ENCODE measurements at regions not wholly inside any gene's neighbourhood (a gene's known extent, or its start where the extent isn't known, plus 50 kb on each side); places are given as distances from the start of the nearest gene placed in this dataset.
"Not testable (repeated sequence)": the region's sequence is repeated elsewhere in the genome, so short reads cannot be mapped to it uniquely, and the experiment has no call there.

GRCh38 chr13:44676534-44676933 is 100.4 kb upstream of the TSC22D1 start:
- Histone ChIP-seq H3K36me3 (no peaks in the 10 kb centered on the region), H3K9me3 (no peaks in the 10 kb centered on the region), H3K4me1 (no peaks in the 10 kb centered on the region), H3K27me3 (no peaks in the 10 kb centered on the region), H3K4me3 (no peak overlapping the region), H3K27ac (no peak overlapping the region)
- intact Hi-C loops (cut with DNase I; ENCODE audit: low total_unique reads): no loop called here
- TF ChIP-seq EP300 (IDR thresholded peaks at IDR 0.05; ENCODE audit: low read depth): no peak
- no peak for TF ChIP-seq POLR2A (IDR thresholded peaks at IDR 0.05)
- no peak for TF ChIP-seq POLR2AphosphoS5 (IDR thresholded peaks at IDR 0.05)
- TF ChIP-seq CTCF (IDR thresholded peaks at IDR 0.05): no peak
- WGBS, 2 donors (ENCODE audit: low coverage in 1 of 2): 63 to 95% methylated on average over 2 to 3 of the region's 3 CpGs
- in situ Hi-C loops (cut with MboI; ENCODE audit: low pct_ligation_motif_present in 1 of 4, low pct_unique_long_range_greater_than_20kb in 1 of 4, low sequenced_read_pairs in 3 of 4): no loop called here
- DNase-seq: no peak

GRCh38 chr13:44669534-44669933 is 93.4 kb upstream of the TSC22D1 start:
- 60 to 83% methylated on average over 4 of the region's 4 CpGs for WGBS, 2 donors (ENCODE audit: low coverage in 1 of 2)

GRCh38 chr13:44668688-44669087 is 92.6 kb upstream of the TSC22D1 start:
- WGBS, 2 donors (ENCODE audit: low coverage in 1 of 2): 58 to 61% methylated on average over 2 of the region's 2 CpGs
- Histone ChIP-seq H3K36me3 (no peaks in the 10 kb centered on the region), H3K4me1 (no peaks in the 10 kb centered on the region), H3K27ac (no peak overlapping the region), H3K27me3 (no peaks in the 10 kb centered on the region), H3K4me3 (no peak overlapping the region), H3K9me3 (no peaks in the 10 kb centered on the region)
- DNase-seq: no peak
- intact Hi-C loops (cut with DNase I; ENCODE audit: low total_unique reads): no loop called here
- in situ Hi-C loops (cut with MboI; ENCODE audit: low pct_ligation_motif_present in 1 of 4, low pct_unique_long_range_greater_than_20kb in 1 of 4, low sequenced_read_pairs in 3 of 4): no loop called here
- TF ChIP-seq EP300 (IDR thresholded peaks at IDR 0.05; ENCODE audit: low read depth) (no peak), POLR2AphosphoS5 (IDR thresholded peaks at IDR 0.05) (no peak), POLR2A (IDR thresholded peaks at IDR 0.05) (no peak), CTCF (IDR thresholded peaks at IDR 0.05) (no peak)

More at GRCh38 chr13:44669534-44669933, 93.4 kb upstream of the TSC22D1 start:
- Histone ChIP-seq H3K4me1 (no peaks in the 10 kb centered on the region), H3K9me3 (no peaks in the 10 kb centered on the region), H3K4me3 (no peak overlapping the region), H3K27ac (no peak overlapping the region), H3K36me3 (no peaks in the 10 kb centered on the region), H3K27me3 (no peaks in the 10 kb centered on the region)
- DNase-seq: no peak
- in situ Hi-C loops (cut with MboI; ENCODE audit: low pct_ligation_motif_present in 1 of 4, low pct_unique_long_range_greater_than_20kb in 1 of 4, low sequenced_read_pairs in 3 of 4): no loop called here
- intact Hi-C loops (cut with DNase I; ENCODE audit: low total_unique reads): no loop called here
- TF ChIP-seq CTCF (IDR thresholded peaks at IDR 0.05) (no peak), EP300 (IDR thresholded peaks at IDR 0.05; ENCODE audit: low read depth) (no peak), POLR2A (IDR thresholded peaks at IDR 0.05) (no peak), POLR2AphosphoS5 (IDR thresholded peaks at IDR 0.05) (no peak)

- Histone ChIP-seq H3K4me3 (no peak overlapping the region), H3K27me3 (no peaks in the 10 kb centered on the region), H3K4me1 (no peaks in the 10 kb centered on the region), H3K9me3 (no peaks in the 10 kb centered on the region), H3K36me3 (no peaks in the 10 kb centered on the region), H3K27ac (no peak overlapping the region)
- WGBS, 2 donors (ENCODE audit: low coverage in 1 of 2): 58 to 59% methylated on average over 3 of the region's 3 CpGs
- in situ Hi-C loops (cut with MboI; ENCODE audit: low pct_ligation_motif_present in 1 of 4, low pct_unique_long_range_greater_than_20kb in 1 of 4, low sequenced_read_pairs in 3 of 4) (no loop called here), intact Hi-C loops (cut with DNase I; ENCODE audit: low total_unique reads) (no loop called here)
- TF ChIP-seq EP300 (IDR thresholded peaks at IDR 0.05; ENCODE audit: low read depth) (no peak), POLR2A (IDR thresholded peaks at IDR 0.05) (no peak), POLR2AphosphoS5 (IDR thresholded peaks at IDR 0.05) (no peak), CTCF (IDR thresholded peaks at IDR 0.05) (no peak)
- DNase-seq: no peak
These were observed 91.8 kb upstream of the TSC22D1 start for GRCh38 chr13:44667943-44668342.

- not testable (repeated sequence) for H3K4me1 ChIP-seq, DNase-seq
- 88 to 97% methylated on average over 1 to 3 of the region's 3 CpGs for WGBS, 2 donors (ENCODE audit: low coverage in 1 of 2)
These were observed 90.4 kb upstream of the TSC22D1 start for GRCh38 chr13:44666538-44666937.

More at GRCh38 chr13:44666538-44666937, 90.4 kb upstream of the TSC22D1 start:
- intact Hi-C loops (cut with DNase I; ENCODE audit: low total_unique reads); H3K27me3 ChIP-seq; H3K9me3 ChIP-seq; H3K27ac ChIP-seq; H3K36me3 ChIP-seq; H3K4me3 ChIP-seq; in situ Hi-C loops (cut with MboI; ENCODE audit: low pct_ligation_motif_present in 1 of 4, low pct_unique_long_range_greater_than_20kb in 1 of 4, low sequenced_read_pairs in 3 of 4): not testable (repeated sequence)
